Activated gamma-delta T cell treated with anti-CD3 and anti-CD28 coated beads, Interleukin-2, amount 50 U/mL, for 16 hours (primary cell): ENCODE measurements at regions not wholly inside any gene's neighbourhood (a gene's known extent, or its start where the extent isn't known, plus 50 kb on each side); places are given as distances from the start of the nearest gene placed in this dataset.

ENCODE experiments used
- DNase-seq: peaks from one replicate; pipeline ENCODE4 v3.0.0-alpha.2; 2020; ENCODE audit warnings: low read depth

DNA sequence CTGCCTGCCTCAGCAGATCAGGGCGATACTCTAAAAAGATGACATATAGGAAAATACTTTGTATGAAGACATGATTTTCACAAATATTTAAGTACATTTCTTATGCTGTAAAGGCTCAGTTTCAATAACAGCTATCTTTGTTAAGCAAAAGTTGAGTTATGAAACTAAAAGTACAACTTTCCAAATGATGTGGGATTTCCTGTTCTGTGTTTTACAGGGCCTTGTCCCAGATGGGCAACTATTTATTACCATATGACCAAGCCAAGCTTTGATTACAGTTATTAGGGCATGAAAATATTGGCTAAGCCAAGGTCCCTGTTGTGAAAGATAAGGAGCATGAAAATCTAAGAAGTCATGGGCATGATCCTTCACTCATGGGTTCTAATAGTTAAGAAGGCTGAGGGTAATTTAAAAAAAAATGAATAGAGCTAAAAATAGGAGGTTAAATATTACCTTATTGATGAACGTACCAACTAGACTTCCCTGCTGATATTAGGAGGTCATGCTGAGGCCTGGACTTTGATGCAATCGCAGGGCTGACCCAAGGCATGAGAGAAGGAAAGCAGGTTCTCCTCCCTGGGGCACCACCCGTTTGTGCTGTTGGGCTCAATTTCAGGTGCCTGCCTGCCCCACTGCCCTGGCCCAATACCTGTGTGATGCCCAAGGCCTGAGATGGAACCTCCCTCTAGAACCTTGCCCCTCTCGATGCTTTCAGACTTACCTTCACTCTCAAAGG lies 294.4 kb upstream of the PRDM1 start:
- no peak for DNase-seq

DNA sequence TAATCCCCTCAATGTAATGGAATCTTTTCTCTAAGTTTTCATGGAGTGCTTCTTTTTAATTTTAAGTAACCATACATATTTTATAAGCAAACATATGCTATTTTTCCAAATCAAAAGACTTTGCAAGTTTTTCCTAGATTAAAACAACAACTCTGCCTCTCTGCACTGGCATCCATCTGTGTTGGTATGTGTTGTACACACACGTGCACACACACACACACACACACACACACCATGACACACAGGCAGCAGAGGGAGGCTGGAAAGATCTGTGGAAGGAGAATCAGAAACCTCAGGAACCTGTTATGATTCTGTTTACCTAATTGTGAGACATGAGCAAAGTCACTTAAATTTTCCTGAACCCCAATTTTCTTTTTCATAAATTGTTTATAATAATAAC lies 295.0 kb upstream of the PRDM1 start:
- no peak for DNase-seq

DNA sequence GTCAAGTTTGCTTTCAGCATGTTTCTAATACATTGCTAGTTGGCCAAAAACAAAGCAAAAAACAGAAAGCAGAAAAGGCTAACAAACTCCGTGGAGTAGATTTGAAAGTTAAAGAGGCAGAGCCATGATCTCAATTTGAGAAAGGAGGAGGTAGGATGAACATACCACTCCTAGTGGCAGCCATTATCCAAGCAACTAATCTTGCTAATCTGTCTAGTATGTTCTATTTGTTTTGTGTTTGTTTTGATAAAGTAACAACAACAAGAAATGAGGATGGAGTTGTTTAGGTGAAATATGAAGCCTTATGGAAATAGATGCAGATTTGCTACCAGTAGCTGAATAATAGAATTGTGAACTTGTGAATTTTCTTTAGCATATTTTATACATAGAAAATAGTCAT lies 295.5 kb upstream of the PRDM1 start:
- DNase-seq: no peak

DNA sequence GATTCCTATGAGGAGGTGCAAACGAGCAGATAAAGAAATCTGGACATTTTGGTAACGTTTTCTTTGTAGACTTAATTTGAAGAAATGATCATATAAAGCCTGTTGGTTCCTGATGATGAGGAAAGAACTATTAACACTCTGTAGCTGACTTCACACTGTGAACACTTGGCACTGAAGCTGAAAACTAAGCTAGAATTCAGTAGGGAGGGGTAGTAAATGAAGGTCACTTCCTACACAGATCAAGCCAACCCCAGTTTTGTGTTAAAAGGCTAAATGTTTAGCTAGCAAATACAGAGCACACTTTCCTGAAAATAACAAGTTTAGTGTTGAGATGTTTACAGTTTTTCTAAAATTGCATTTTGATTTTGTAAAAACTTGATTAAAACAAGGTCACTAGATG lies 296.2 kb upstream of the PRDM1 start:
- no peak for DNase-seq

DNA sequence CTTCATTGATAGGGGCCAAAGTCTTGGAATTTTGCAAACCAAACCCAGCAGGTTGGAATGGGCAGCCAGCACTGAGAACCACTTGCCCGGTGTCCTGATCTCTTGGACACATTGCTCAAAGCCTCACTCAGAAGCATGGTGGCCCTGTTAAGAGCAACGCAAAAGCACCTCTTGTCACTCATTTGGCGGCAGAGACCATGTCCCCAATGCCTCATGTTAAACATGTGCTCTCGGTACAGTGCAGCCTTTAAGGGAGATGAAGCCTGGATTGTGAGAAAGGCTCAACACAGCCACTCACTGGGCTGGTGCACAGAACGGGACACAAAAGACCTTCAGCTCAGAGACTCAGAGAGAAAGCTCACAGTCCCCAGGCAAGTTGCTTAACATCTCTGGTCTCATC lies 298.4 kb upstream of the PRDM1 start:
- no peak for DNase-seq

DNA sequence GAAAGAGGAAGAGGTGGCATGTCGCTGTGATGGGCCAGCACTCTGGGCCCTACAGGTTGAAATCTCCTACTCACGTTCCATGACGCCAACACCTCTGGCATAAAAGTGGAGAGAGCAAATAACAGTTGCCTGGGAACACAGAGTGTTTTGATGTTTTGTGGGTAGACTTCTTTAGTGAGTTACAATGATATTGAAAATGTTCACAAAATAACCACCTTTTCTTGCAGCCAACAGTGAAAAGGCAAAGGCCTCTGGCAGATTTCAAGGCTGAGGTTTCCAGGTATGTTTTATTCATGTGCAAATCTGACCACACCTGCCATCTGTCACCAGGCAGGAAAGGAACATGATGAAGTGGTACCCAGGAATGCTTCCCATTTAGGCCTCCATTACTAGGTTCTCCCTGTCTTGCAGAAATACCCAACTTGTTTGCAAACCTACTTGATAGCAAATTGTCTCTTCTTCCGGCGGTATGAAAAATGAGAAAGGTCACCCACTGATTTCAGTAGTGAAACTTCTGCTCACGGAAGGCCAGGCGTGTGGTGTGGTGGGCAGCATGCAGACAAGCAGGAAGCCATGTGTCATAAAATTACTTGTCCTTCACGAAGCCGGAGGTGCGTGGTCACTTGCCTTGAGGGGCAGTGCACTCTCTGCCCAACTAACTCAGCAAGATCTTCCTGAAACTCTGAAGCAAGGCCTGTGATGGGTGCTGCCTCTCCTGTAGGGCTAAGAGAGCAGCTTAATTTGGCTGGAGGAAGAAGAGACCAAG lies 299.1 kb upstream of the PRDM1 start:
- no peak for DNase-seq

DNA sequence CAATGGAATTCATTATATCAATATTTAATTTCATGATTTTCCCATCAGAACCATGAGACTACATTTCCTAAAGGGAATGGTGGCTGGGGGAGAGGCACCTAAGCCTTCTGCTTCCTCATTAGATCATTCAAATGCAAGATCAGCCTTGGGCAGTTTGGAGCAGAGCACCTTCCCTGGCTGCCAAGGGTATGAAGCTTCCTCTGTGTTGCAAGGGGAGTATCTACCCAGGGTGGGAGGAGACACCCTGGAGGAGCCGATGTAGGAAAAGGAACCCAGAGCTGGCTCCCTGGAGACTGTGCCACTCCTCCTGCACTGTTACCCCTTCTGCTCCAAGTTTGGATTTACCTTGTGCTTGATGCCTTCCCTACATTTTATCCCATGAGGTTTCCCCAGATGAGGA lies 299.7 kb upstream of the PRDM1 start:
- DNase-seq: no peak

DNA sequence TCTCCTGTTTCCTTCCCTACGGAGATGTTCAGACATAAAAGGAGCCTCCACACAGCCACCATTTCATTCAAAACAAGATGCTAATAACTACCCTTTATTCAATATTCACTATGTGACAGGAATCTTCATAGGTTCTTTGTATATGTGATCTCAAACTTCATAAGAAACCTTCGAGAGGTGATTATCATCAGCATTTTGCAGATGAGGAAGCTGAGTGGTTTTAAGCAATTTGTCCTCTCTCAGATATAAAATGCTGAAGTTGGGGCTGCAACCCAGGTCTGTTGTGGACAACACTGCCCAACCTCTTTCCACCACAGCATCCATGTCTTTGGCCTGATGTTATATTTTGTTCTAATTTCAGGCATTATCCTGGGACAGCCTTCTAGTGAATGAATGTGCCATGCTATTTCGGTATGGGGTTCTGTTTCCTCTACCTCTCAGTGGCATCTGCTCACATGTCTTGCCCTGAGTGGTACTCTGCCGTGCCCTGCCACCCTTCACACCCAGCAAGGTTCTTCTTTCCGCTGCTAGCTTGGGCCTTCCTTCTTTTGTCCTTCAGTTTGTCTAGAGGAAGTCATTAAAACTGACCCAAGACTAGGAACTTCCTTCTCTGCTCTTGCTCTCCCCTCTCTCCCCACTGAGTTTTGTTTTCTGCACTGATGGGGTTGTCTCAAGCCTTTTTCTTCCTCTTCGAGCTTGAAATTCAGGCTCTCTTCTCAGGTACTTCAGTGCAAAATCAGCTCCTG lies 300.9 kb upstream of the PRDM1 start:
- no peak for DNase-seq

DNA sequence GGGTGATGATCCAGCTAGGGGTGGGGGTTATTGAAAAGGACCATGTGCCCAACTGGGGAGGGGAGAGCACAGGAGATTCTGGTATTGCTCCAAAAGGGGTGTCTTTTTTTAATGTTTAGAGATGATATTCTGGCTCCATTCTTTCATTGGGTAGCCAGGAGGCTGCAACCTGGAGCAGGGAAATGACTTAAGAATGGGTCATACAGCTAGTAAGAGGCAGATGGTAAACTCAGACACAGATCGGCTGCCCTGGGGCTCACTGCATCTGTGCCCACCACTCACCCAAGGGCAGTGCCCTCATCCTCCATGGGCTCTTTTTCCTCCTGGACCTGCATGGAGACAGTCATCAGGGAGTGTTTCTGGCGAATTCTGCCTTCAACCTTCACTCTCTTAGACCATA lies 302.0 kb upstream of the PRDM1 start:
- DNase-seq: no peak

DNA sequence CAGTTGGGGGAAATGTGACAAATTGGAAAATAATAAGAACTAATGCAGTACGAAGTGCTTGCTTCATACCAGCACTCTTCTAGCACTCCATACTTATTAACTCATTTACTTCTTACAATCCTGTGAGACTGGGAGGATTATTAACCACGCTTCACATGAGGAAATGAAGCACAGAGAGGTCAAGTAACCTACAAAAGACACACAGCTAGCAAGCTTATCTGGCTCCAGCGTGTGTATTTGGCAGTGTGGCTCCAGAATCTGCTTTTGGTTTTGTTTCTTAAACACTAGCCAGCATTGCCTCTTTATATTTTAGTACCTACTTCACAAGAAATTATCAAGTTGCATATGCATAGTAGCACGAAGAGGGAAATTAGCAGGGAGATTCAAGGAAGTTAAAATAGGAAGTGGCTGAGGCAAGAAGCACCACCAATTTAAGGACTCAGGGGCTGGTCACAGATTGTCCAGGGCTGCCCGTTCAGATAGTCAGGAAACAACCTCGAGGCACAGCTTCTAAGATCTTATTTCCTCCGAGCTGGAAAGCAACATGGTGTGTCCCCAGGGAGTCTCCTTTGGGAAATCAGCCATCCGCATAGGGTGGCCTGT lies 302.7 kb upstream of the PRDM1 start:
- no peak for DNase-seq

DNA sequence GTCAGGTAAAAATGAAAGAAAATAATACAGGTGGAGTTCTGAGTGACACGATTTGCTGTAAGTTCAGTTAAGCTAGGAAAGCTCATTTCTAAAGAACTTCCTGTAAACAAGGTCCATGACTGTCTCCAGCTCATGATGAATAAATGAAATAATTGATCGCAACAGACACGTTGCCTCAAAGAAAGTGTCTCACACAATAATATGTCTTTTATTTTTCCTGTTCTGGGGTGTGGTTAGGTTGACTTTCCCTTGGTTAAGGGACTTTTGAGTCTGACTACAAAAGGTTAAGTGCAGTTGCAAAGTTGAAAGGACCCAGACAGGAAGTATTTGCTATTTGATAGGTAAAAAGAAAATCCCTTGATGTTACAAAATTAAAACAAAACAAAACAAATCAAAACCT lies 304.2 kb upstream of the PRDM1 start:
- no peak for DNase-seq

DNA sequence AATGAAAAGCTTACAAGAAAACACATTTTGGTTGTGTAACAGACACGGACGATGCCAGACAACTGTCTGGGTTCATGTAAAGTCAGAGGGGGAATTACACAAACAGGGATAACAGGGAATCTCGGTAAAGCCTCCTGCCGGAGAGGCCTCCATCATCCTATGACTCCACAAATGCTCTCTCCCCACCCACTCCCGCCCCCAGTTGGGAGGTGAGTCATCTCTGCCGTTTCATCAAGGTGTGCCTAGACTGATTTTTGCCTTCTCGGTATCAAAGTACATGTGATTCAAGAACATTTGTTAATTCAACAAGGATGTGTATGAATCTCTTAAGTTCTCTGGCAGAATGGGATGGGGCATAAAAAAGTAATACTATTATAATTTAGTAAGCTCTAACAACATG lies 304.9 kb upstream of the PRDM1 start:
- DNase-seq: no peak

DNA sequence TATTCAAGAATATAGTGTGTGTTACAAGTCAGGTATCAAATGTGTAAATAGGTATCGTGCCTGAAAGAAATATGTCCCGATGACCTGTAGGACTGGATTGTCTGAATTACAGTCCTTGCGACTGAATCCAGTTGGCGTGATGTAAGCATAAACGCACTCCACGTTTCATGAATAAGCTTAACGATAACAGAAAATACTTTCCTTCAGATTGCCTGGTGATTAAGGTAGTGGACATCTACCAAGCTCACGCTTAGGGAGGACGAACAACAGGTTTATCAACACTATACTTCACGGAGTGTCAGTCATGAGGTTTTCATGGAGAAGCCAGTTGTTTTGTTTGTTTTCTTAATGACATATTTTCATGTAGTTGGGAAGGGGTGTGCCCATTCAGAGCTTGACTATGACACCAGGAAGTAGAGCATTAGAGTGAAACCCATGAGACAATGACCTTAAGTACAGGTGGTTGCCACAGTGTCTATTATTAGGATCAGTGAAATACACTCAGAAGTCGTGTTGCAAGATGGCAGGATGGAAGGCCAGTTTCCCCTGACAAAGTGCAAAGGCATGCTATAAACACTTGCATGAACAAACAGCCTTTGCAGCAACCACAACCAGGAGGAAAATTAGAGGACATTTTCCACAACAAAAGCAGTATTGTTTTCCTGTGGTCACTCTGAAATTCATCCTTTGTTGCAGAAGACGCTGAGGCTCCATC lies 305.8 kb upstream of the PRDM1 start:
- no peak for DNase-seq

DNA sequence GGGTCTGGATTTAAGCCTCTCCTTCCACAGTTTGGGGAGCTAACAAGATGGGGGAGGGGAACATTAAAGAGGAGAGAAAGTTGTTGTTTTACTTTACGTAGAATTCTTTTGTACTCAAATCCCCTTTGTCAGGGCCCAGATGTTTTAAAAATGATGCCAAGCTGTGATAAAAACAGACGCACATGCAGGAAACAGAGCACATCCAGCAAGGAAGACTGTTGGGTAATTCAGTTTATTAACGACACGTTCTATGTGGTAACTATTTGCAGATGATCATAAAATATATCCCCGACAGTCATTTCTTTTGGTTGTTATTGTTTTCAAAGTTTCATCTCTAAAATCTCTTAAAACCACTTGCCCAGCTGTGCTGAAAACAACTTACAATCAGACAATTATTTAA lies 307.0 kb upstream of the PRDM1 start:
- DNase-seq: no peak

DNA sequence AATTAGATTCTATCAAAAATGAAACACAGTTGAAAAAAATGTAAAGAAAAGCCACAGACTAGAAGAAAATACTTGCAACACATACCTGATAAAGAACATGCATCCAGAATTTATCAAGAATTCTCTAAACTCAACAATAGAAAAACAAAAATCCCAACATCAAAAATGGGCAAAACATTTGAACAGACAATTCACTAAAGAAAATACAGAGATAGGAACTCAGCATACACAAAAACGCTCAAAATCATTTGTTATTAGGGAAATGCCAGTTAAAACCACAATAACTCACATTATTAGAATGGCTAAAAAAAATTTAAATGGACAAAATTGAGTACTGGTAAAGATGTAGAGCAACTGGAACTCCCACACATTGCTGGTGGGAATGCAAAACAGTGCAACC lies 311.0 kb upstream of the PRDM1 start:
- DNase-seq: no peak

DNA sequence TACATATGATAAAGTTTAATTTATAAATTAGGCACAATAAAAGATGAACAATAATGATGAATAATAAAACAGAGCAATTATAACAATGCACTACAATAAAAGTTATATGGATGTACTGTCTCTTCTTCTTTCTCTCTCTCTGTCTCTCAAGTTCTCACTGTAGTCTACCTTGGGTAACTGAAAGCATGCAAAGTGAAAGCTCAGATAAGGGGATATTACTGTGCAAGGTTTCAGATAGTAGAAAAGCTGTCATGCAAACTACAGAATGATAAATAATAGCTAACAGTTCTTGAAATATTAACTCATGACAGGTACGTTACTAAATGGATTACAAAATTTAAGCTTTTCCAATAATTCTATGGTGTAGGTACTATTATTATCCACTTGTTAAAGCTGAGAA lies 311.9 kb upstream of the PRDM1 start:
- no peak for DNase-seq

DNA sequence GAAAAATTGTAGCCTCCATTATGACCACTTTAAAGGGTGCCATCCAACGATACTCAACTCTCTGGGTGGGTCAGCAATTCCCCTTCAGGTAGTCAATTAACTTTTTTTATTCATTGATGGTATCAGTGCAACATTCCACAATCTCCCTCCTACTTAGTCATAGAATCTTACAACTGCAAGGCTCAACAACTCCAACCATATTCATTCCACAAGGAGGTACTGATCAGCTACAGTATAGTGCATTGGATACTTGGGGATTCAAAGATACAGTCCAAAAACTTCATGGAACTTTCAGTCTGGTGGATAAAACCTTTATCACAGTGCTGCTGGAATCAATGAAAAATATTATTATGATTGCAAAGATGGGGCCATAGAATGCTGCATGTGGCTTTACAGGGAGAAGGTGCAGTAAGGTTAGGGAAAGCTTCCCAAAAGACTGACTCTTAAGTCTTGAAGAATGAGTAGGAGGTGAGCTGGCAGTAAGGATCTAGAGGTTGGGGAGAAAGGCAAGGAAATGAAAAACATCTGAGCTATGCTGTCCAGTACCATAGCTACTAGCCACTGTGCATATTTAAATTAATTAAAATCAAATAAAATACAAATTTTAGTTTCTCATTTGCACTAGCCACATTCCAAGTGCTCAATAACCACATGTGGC lies 314.7 kb upstream of the PRDM1 start:
- DNase-seq: no peak

DNA sequence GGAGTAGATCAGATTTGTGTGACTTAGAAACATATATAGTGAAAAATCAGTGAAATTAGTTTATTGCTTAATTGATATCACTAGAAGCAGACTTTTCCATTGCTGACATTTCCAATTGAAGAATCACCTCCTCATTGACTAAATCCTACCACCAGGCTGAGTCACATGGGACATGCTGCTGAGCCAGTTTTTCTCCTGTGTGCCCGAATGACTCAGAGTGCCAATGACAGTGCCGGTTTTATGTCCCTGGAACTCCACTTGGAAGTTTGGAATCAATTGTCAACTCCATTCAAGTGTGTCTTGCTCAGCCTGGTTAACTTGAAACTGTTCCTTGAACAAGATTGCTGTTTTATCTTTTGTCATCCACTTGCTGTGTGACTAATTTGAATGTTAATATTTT lies 316.1 kb upstream of the PRDM1 start:
- no peak for DNase-seq

DNA sequence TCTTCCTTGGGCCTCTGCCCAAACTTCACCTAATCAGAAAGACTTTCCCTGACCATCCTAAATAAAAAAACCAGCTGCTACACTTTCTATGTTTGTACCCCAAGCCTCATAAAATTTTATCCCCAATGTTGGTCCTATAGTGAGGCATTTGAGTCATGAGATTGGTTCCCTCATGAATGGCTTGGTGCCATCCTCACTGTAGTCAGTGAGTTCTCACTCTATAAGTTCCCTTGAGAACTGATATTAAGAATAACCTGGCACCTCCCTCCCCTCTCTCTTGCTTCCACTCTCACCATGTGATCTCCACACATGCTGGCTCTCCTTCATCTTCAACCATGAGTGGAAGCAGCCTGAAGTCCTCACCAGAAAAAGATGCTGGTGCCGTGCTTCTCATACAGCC lies 316.9 kb upstream of the PRDM1 start:
- DNase-seq: no peak

DNA sequence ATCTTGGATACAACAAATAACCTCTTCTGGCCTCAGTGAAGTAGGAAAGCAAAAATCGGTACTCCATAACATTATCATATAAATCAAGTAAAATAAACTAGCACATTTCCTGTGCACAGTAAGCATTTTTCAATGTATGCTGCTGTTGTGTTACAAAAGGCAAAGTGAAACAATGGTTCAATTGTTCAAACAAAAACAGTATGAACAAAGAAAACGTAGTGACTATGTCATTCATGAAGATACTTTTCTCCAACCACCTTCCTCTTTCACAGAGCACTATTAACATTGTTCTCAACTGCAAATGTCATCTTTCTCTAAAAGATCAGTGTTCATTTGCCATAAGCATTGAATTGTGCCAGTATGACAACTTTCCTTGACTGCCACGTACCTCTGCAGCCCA lies 318.6 kb upstream of the PRDM1 start:
- no peak for DNase-seq

DNA sequence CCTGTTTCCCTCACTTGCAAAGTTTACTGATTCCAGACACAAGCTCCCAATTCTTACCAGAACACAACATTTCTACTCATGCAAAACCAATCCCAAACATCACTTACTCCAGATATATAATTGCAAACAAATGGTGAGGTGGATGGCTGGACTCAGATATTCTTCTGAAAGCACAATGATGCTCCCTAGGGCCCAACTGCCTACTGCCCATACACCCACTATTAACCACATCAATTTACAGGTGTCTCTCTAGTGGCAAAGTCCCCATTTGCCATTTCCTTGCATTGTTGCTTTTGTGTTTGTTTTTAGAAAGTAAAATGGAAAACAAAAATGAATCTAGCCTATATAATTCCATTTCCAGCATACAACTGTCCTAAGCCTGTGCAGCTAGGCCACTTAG lies 320.9 kb upstream of the PRDM1 start:
- no peak for DNase-seq

DNA sequence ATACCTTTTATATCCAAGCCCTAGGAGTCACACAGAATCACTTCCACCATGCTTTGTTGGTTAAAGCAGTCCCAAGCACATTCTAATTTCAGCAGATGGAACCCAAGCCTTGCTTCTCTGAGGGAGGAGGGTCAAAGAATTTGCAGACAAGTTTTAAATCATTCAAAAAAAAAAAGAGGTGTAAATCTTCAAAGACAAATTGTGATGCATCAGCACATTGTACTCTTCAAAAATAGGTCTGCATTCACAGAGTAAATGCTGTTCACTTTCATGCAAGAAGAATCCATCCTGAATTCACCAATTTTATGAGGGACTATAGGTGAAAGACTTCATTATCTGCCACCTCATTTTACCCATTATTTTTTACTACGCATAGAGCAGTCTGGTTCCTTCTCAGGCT lies 321.8 kb upstream of the PRDM1 start:
- DNase-seq: no peak
